ENCODE measurements at regions not wholly inside any gene's neighbourhood (a gene's known extent, or its start where the extent isn't known, plus 50 kb on each side); places are given as distances from the start of the nearest gene placed in this dataset.

GRCh38 chr14:103191844-103192243 is 68.6 kb downstream of the TNFAIP2 start:
- TF ChIP-seq, protein P1, sequence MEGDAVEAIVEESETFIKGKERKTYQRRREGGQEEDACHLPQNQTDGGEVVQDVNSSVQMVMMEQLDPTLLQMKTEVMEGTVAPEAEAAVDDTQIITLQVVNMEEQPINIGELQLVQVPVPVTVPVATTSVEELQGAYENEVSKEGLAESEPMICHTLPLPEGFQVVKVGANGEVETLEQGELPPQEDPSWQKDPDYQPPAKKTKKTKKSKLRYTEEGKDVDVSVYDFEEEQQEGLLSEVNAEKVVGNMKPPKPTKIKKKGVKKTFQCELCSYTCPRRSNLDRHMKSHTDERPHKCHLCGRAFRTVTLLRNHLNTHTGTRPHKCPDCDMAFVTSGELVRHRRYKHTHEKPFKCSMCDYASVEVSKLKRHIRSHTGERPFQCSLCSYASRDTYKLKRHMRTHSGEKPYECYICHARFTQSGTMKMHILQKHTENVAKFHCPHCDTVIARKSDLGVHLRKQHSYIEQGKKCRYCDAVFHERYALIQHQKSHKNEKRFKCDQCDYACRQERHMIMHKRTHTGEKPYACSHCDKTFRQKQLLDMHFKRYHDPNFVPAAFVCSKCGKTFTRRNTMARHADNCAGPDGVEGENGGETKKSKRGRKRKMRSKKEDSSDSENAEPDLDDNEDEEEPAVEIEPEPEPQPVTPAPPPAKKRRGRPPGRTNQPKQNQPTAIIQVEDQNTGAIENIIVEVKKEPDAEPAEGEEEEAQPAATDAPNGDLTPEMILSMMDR (IDR thresholded peaks at IDR 0.05 in 4 of 5, conservative IDR thresholded peaks at IDR 0.05 in 1 of 5) = no peak
- TF ChIP-seq POLR2A (IDR thresholded peaks at IDR 0.05) = no peak
